ENCODE measurements at regions not wholly inside any gene's neighbourhood (a gene's known extent, or its start where the extent isn't known, plus 50 kb on each side); places are given as distances from the start of the nearest gene placed in this dataset.

GRCh38 chr3:17795711-17796110 is 53.3 kb upstream of the TBC1D5 start:
- TF ChIP-seq TARDBP (IDR thresholded peaks at IDR 0.05) (no peak), ARNT (IDR thresholded peaks at IDR 0.05) (no peak), FOXM1 (IDR thresholded peaks at IDR 0.05; ENCODE audit: borderline replicate concordance) (no peak), FOXA1 (IDR thresholded peaks at IDR 0.05) (no peak), ZNF384 (IDR thresholded peaks at IDR 0.05) (no peak), FOXK2 (IDR thresholded peaks at IDR 0.05) (no peak), SP1 (IDR thresholded peaks at IDR 0.05) (no peak), LEF1 (IDR thresholded peaks at IDR 0.05; ENCODE audit: borderline replicate concordance) (no peak)
- TF ChIP-seq, protein P1, sequence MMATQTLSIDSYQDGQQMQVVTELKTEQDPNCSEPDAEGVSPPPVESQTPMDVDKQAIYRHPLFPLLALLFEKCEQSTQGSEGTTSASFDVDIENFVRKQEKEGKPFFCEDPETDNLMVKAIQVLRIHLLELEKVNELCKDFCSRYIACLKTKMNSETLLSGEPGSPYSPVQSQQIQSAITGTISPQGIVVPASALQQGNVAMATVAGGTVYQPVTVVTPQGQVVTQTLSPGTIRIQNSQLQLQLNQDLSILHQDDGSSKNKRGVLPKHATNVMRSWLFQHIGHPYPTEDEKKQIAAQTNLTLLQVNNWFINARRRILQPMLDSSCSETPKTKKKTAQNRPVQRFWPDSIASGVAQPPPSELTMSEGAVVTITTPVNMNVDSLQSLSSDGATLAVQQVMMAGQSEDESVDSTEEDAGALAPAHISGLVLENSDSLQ (IDR thresholded peaks at IDR 0.05) = no peak

Data from HEK293T (cell line).